Fibroblast of lung (primary cell): ENCODE measurements at regions not wholly inside any gene's neighbourhood (a gene's known extent, or its start where the extent isn't known, plus 50 kb on each side); places are given as distances from the start of the nearest gene placed in this dataset.

Experiments used
- DNase-seq, 2 donors: peaks; one replicate each; pipeline versions ENCODE4 v3.0.0 to v3.0.0-alpha.2; 2010; ENCODE audit warnings: low read depth in 2 of 2
- H2AFZ ChIP-seq: 2 replicates; pipeline ENCODE4 v1.5.1; 2012; ENCODE audit warnings: low read length, control low read depth, inconsistent platforms
- H3K27ac ChIP-seq: 2 replicates; pipeline ENCODE4 v1.5.1; 2011; ENCODE audit warnings: low read length, control low read depth; ENCODE audit not compliant: insufficient read depth
- H3K27me3 ChIP-seq: 2 replicates; pipeline ENCODE4 v1.5.1; 2011; ENCODE audit warnings: mild to moderate bottlenecking, low read length; ENCODE audit not compliant: control insufficient read depth, insufficient read depth
- H3K36me3 ChIP-seq: 2 replicates; pipeline ENCODE4 v1.5.1; 2011; ENCODE audit warnings: low read length; ENCODE audit not compliant: control insufficient read depth, insufficient read depth
- H3K4me1 ChIP-seq: 2 replicates; pipeline ENCODE4 v1.5.1; 2011; ENCODE audit warnings: low read length; ENCODE audit not compliant: control insufficient read depth, insufficient read depth; ENCODE audit errors: extremely low read depth
- H3K4me2 ChIP-seq: 2 replicates; pipeline ENCODE4 v1.5.1; 2011; ENCODE audit warnings: low read length, control low read depth; ENCODE audit not compliant: insufficient read depth; ENCODE audit errors: extremely low read depth
- H3K4me3 ChIP-seq, 4 experiments: fragments of 200-600 bp in 1 of 4; sonication (generic) in 1 of 4; replicated peaks in 1 of 4; 2 replicates each; pipeline ENCODE4 v1.5.1; 2011 to 2016; ENCODE audit warnings: low read length in 4 of 4, low read depth in 3 of 4, mild to moderate bottlenecking in 3 of 4, control low read depth in 2 of 4, inconsistent platforms in 1 of 4, mixed read lengths in 1 of 4; ENCODE audit not compliant: insufficient read depth in 1 of 4; ENCODE audit errors: control extremely low read depth in 1 of 4
- H3K79me2 ChIP-seq: 2 replicates; pipeline ENCODE4 v1.5.1; 2012; ENCODE audit warnings: mild to moderate bottlenecking, low read length, inconsistent platforms; ENCODE audit not compliant: control insufficient read depth, insufficient read depth
- H3K9ac ChIP-seq: 2 replicates; pipeline ENCODE4 v1.5.1; 2011; ENCODE audit warnings: mild to moderate bottlenecking, low read length, control low read depth; ENCODE audit not compliant: insufficient read depth
- H3K9me3 ChIP-seq: 2 replicates; pipeline ENCODE4 v1.5.1; 2012; ENCODE audit warnings: low read depth, low read length; ENCODE audit not compliant: control insufficient read depth, insufficient read depth
- H4K20me1 ChIP-seq: 2 replicates; pipeline ENCODE4 v1.5.1; 2011; ENCODE audit warnings: low read length; ENCODE audit not compliant: control insufficient read depth, insufficient read depth; ENCODE audit errors: extremely low read depth
- CTCF ChIP-seq, 2 donors: IDR thresholded peaks in 1 of 2; conservative IDR thresholded peaks in 1 of 2; 1 replicate in 1 of 2; 2 replicates in 1 of 2; pipeline ENCODE4 v1.5.1; 2011 to 2012; ENCODE audit warnings: low read length in 2 of 2, control low read depth in 1 of 2, inconsistent platforms in 1 of 2, low read depth in 1 of 2, mild to moderate bottlenecking in 1 of 2
- EZH2 ChIP-seq: IDR thresholded peaks from 2 replicates; pipeline ENCODE4 v1.5.1; 2012; ENCODE audit warnings: low read length, control low read depth, mild to moderate bottlenecking; ENCODE audit errors: missing control alignments

GRCh38 chr9:31873722-31874121, 510.7 kb upstream of the ACO1 start:
- H3K79me2 ChIP-seq = no peaks in the 10 kb centered on the region
- H3K4me1 ChIP-seq = no peaks in the 10 kb centered on the region
- no peaks in the 10 kb centered on the region for H3K27me3 ChIP-seq
- no peaks in the 10 kb centered on the region for H3K36me3 ChIP-seq
- no peaks in the 10 kb centered on the region for H4K20me1 ChIP-seq
- no peak for DNase-seq
- H3K9me3 ChIP-seq = no peaks in the 10 kb centered on the region
- no peak overlapping the region for H2AFZ ChIP-seq
- no peak overlapping the region for H3K4me2 ChIP-seq
- no peak overlapping the region for H3K27ac ChIP-seq
- no peak overlapping the region for H3K9ac ChIP-seq
- TF ChIP-seq EZH2 (no peak), CTCF (conservative IDR thresholded peaks at IDR 0.05 in 1 of 2, IDR thresholded peaks at IDR 0.05 in 1 of 2; ENCODE audit: low read depth in 1 of 2, low read length in 2 of 2) (no peak)
- H3K4me3 ChIP-seq = no peak overlapping the region

- no peak for TF ChIP-seq CTCF (conservative IDR thresholded peaks at IDR 0.05 in 1 of 2, IDR thresholded peaks at IDR 0.05 in 1 of 2; ENCODE audit: low read depth in 1 of 2, low read length in 2 of 2)
- no peak for TF ChIP-seq EZH2
Observed at GRCh38 chr9:31894008-31894407, 490.4 kb upstream of the ACO1 start.

GRCh38 chr9:31908158-31908890, 476.1 kb upstream of the ACO1 start:
- no peak overlapping the region for H3K27ac ChIP-seq
- H4K20me1 ChIP-seq = no peaks in the 10 kb centered on the region
- no peaks in the 10 kb centered on the region for H3K9me3 ChIP-seq
- no peak for TF ChIP-seq EZH2
- no peak for TF ChIP-seq CTCF (conservative IDR thresholded peaks at IDR 0.05 in 1 of 2, IDR thresholded peaks at IDR 0.05 in 1 of 2; ENCODE audit: low read depth in 1 of 2, low read length in 2 of 2)
- no peak overlapping the region for H3K4me3 ChIP-seq
- no peak for DNase-seq
- H3K4me1 ChIP-seq = no peaks in the 10 kb centered on the region
- H3K36me3 ChIP-seq = no peaks in the 10 kb centered on the region
- H3K27me3 ChIP-seq = no peaks in the 10 kb centered on the region
- no peak overlapping the region for H3K4me2 ChIP-seq
- no peak overlapping the region for H3K9ac ChIP-seq
- no peaks in the 10 kb centered on the region for H3K79me2 ChIP-seq
- H2AFZ ChIP-seq = no peak overlapping the region

More at GRCh38 chr9:31894008-31894407, 490.4 kb upstream of the ACO1 start:
- no peaks in the 10 kb centered on the region for H3K36me3 ChIP-seq
- no peak overlapping the region for H3K4me2 ChIP-seq
- DNase-seq = no peak
- H2AFZ ChIP-seq = no peak overlapping the region
- H3K27me3 ChIP-seq = no peaks in the 10 kb centered on the region
- H3K27ac ChIP-seq = no peak overlapping the region
- H3K4me3 ChIP-seq = no peak overlapping the region
- no peaks in the 10 kb centered on the region for H3K4me1 ChIP-seq
- no peaks in the 10 kb centered on the region for H3K9me3 ChIP-seq
- H3K79me2 ChIP-seq = no peaks in the 10 kb centered on the region
- H3K9ac ChIP-seq = no peak overlapping the region
- no peaks in the 10 kb centered on the region for H4K20me1 ChIP-seq
